ENCODE measurements at regions not wholly inside any gene's neighbourhood (a gene's known extent, or its start where the extent isn't known, plus 50 kb on each side); places are given as distances from the start of the nearest gene placed in this dataset.
A peak's percentile ranks its signal among the peaks of the same experiment; 100 is the strongest.

DNA sequence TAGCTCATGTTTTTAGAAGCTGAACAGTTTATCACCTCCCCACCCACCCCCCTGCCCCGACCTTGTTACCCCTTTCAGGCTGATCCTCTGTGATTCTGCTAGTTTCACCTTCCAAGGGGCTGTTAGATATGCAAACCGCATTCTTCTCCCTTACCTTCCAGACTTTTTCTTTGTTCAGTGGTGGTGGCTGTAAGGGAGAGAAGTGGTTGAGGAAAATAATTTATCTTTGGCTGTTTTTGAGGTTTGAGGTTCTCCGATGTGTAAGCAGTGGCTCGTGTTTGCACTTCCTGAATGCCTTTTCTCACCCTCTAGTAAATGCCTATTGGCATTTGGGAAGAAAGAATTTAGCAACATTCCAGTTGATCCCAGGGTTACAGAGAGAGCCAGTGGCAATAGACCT is 69.4 kb upstream of the KCNG1 start:
- DNase-seq: peak; percentile 8

GRCh38 chr20:51091406-51092195 is 68.7 kb upstream of the KCNG1 start:
- no peak for DNase-seq

- no peak for DNase-seq
Observed at GRCh38 chr20:51089840-51090239, 66.9 kb upstream of the KCNG1 start.

DNA sequence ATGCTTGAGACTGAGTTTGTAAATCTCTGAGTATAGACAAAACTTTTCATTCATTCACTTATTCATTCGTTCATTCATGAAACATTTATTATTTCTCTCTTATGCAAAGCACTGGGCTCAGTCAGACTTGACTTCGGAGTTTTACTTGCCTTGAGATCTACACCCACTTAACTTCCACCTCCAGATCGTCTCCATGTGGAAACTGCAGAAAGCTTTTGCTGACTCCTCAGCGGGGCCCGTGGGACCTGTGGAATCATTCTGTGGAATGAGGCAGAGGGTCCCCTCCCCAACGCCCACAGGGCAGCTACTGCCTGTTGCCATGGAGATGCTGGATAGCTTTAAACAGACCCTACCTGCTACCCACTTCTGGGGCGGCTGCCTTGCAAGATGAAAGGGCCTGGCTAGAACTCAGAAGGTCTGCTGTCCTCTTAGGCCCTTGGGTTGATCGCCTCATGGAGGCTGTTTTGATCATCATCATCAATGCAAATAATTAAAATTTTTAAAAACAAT is 66.4 kb upstream of the KCNG1 start:
- DNase-seq: no peak

- no peak for DNase-seq
Observed at GRCh38 chr20:51087266-51087665, 64.4 kb upstream of the KCNG1 start.

DNA sequence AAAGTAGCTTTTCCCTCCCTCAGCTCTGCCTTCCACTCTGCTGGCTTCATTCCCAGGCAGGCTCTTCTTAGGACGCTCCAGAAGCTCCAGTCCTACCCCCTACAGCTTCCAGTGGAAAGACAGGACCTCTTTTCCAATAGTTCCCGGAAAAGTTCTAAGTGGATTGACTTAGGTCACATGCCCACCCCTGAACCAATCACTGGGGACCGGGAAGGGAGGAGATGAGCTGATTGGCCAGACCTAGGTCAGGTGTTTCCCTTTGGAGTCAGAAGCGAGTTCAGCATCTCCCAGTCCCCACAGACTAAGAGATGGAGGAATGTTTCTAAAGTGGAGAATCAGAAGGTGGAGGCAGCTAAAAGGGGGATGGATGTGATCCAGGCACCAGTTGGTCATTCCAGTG is 62.9 kb upstream of the KCNG1 start:
- no peak for DNase-seq

- no peak for DNase-seq
Observed at GRCh38 chr20:51084593-51085377, 61.9 kb upstream of the KCNG1 start.

DNA sequence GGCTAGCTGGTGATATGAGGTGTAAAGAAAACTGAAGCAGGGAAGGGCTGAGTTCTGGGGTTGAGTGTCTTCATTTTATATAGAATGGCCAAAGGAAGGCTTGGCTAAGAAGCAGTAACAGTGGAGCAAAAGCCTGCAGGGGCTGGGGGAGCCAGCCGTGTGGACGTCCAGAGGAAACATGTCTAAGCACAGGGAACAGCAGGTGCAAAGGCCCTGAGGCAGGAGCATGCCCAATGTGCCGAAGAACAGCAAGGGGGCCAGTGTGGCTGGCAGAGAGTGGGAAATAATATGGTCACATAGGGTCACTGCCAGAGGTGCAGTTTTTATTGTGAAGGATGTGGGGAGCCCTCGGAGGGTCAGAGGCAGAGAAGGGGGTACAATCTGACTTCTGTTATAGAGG is 60.5 kb upstream of the KCNG1 start:
- no peak for DNase-seq

DNA sequence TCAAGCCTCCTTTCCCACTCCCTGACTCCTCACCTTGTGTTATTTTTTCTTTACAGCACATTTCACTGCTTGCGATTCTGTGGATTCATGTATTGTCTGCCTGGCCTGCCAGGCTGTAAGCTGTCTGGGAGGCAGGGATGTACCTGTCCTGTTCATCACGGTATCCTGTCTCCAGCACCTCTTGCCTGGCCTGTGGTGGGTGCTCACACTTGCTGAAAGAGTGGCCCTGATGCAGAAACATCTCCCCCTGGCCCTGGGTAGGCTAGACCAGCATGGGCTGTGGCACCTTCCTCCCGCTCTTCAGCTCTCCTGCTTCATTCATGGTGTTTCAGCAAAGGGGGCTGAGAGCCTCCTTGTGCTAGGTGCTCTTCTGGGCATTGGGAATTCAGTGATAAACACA is 60.1 kb upstream of the KCNG1 start:
- DNase-seq: no peak

DNA sequence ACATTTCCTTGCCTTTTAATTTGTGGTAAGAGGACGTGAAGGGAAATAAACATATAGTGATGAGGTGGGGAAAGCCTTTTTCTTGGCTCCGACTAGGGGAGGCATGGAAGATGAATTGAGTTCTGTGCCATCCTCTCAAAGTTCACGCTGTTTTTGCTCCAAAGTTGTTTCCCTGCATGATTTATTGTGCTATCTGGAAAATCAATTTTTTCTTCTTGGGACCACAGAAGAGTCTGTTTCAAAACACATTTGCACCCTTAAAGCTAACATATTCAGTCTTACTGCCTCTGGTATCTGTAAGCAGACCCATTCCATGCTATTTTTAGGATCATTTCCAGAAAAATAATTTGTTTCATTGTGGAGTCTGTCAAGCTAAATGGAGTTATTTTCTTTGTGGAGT is 57.6 kb upstream of the KCNG1 start:
- DNase-seq: no peak

DNA sequence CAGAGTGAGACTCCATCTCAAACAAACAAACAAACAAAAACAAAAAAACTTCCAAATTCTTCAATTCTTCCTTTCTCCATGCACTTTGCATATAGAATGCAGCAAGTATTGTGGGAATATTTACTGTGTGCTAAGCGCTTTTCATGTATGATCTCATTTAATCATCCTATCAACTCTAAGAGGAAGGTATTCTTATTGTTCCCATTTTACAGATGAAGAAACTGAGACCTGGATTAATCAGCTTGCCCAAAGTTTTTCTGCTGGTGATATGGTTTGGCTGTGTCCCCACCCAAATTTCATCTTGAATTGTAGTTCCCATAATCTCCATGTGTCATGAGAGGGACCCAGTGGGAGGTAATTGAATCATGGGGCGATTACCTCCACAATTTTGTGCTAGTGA is 56.6 kb upstream of the KCNG1 start:
- DNase-seq: no peak

- no peak for DNase-seq
Observed at GRCh38 chr20:51077686-51078060, 54.8 kb upstream of the KCNG1 start.

DNA sequence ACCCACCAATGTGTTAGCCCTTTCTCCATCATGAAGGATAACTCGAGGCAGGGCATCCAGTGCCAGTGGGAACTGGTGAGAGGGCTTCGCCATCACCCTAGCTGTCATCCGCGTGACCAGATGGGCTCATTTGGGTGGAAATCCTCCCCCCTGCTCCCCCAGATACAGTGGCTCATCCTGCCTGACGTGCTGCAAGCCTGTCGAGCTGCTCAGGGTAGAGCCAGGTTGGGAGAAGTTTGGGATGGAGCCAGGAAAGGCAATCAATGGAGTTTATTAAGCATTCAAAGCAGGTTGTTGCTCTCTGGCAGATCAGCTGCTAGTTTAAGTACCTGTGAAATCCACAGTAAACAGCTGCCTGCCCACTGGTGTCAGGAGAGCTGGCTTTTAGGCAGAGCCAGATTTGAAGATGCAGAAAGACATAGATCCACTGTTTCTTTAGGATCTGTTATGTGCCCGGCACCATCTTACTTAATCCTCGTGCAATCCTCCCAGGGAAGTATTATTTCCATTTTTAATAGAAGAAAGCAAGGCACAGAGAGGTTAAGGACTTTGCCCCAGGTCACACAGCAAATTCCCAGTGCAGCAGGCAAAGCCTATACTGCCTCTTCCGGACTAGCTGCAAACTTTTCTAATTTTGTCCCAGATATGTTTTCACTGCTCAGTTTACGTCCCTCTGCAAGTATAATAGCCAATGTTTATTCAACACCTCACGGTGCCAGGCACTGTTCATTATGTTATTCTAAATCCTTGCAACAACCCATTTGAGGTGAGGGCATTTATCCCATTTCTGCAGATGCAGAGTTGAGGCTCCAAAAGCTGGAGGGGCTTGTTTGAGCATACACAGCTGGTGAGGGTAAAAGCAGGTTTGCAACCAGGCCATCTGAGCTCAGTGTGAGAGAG is 54.1 kb upstream of the KCNG1 start:
- DNase-seq: no peak

DNA sequence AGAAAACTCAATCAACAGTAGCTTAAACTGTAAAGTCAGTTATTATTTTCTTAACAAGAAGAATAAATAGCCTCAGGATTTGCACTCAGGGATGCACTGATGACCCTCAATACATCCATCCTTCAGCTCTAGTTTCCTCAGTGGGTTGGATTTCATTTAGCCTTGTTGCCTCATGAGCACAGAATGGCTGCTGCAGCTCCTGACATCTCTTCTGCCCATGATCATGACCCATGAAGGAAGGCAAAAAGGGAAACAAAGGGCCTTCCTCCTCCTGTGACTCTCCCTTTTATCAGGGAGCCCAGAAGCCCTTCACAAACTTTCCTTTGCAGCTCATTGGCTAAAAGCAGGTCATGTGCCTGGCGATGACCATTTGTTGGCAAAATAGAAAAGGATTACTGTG is 51.2 kb upstream of the KCNG1 start:
- DNase-seq: no peak

All from OCI-M1 (cell line).